Muscle layer of duodenum (tissue), 2 donors: ENCODE measurements at regions not wholly inside any gene's neighbourhood (a gene's known extent, or its start where the extent isn't known, plus 50 kb on each side); places are given as distances from the start of the nearest gene placed in this dataset.
"Not testable (repeated sequence)": the region's sequence is repeated elsewhere in the genome, so short reads cannot be mapped to it uniquely, and the experiment has no call there.

Source experiments
- H3K27ac ChIP-seq: one replicate; pipeline ENCODE4 v1.7.0; 2013; ENCODE audit warnings: mild to moderate bottlenecking, low read length
- H3K27me3 ChIP-seq: one replicate; pipeline ENCODE4 v1.7.0; 2013; ENCODE audit warnings: low read depth, mild to moderate bottlenecking, control low read depth, low read length
- H3K36me3 ChIP-seq, 2 donors: one replicate each; pipeline ENCODE4 v1.7.0; 2013; ENCODE audit warnings: low read length in 2 of 2, control low read depth in 1 of 2, mild to moderate bottlenecking in 1 of 2; ENCODE audit not compliant: insufficient read depth in 2 of 2, control insufficient read depth in 1 of 2
- H3K4me1 ChIP-seq, 2 donors: one replicate each; pipeline ENCODE4 v1.7.0; 2013; ENCODE audit warnings: low read length in 2 of 2, mild to moderate bottlenecking in 2 of 2, control low read depth in 1 of 2, moderate library complexity in 1 of 2; ENCODE audit not compliant: insufficient read depth in 2 of 2, control insufficient read depth in 1 of 2
- H3K4me3 ChIP-seq, 2 donors: one replicate each; pipeline ENCODE4 v1.7.0; 2013; ENCODE audit warnings: low read length in 2 of 2, low read depth in 1 of 2, mild to moderate bottlenecking in 1 of 2
- H3K9me3 ChIP-seq, 2 donors: one replicate each; pipeline ENCODE4 v1.7.0; 2013; ENCODE audit warnings: low read length in 2 of 2, control low read depth in 1 of 2, mild to moderate bottlenecking in 1 of 2; ENCODE audit not compliant: control insufficient read depth in 1 of 2
- donor health status: healthy.

- H3K27me3 ChIP-seq = no peaks in the 10 kb centered on the region
These were observed 101.8 kb upstream of the ZC3H15 start for GRCh38 chr2:186384226-186384625.

GRCh38 chr2:186385638-186386201 lies 100.3 kb upstream of the ZC3H15 start:
- H3K36me3 ChIP-seq, H3K4me3 ChIP-seq, H3K27ac ChIP-seq, H3K4me1 ChIP-seq, H3K27me3 ChIP-seq: not testable (repeated sequence)
- H3K9me3 ChIP-seq = peaks cover 0 to 22% of the 10 kb centered on the region in 2 donors

More at GRCh38 chr2:186384226-186384625, 101.8 kb upstream of the ZC3H15 start:
- Histone ChIP-seq H3K27ac (no peak overlapping the region), H3K4me1 (no peaks in the 10 kb centered on the region), H3K4me3 (no peak overlapping the region), H3K9me3 (peaks cover 0 to 13% of the 10 kb centered on the region in 2 donors), H3K36me3 (no peaks in the 10 kb centered on the region)

GRCh38 chr2:186399082-186399644 lies 86.9 kb upstream of the ZC3H15 start:
- Histone ChIP-seq H3K27me3 (no peaks in the 10 kb centered on the region), H3K9me3 (peaks cover 0 to 2% of the 10 kb centered on the region in 2 donors), H3K36me3 (no peaks in the 10 kb centered on the region), H3K27ac (no peak overlapping the region), H3K4me1 (no peaks in the 10 kb centered on the region), H3K4me3 (no peak overlapping the region)

GRCh38 chr2:186405842-186406241 lies 80.2 kb upstream of the ZC3H15 start:
- no peaks in the 10 kb centered on the region for H3K36me3 ChIP-seq
- no peak overlapping the region for H3K4me3 ChIP-seq
- H3K4me1 ChIP-seq = no peaks in the 10 kb centered on the region
- H3K9me3 ChIP-seq = no peaks in the 10 kb centered on the region
- H3K27ac ChIP-seq = no peak overlapping the region
- no peaks in the 10 kb centered on the region for H3K27me3 ChIP-seq

- Histone ChIP-seq H3K36me3 (no peaks in the 10 kb centered on the region), H3K4me1 (no peaks in the 10 kb centered on the region), H3K9me3 (no peaks in the 10 kb centered on the region), H3K27me3 (no peaks in the 10 kb centered on the region), H3K27ac (no peak overlapping the region), H3K4me3 (no peak overlapping the region)
These were observed 78.4 kb upstream of the ZC3H15 start for GRCh38 chr2:186407611-186408010.

- Histone ChIP-seq H3K4me1 (no peaks in the 10 kb centered on the region), H3K27ac (no peak overlapping the region)
These were observed 75.3 kb upstream of the ZC3H15 start for GRCh38 chr2:186410802-186411201.

GRCh38 chr2:186422226-186422625 lies 63.8 kb upstream of the ZC3H15 start:
- Histone ChIP-seq H3K4me1 (peaks cover 0 to 7% of the 10 kb centered on the region in 2 donors), H3K27me3 (no peaks in the 10 kb centered on the region), H3K4me3 (no peak overlapping the region), H3K36me3 (no peaks in the 10 kb centered on the region), H3K9me3 (no peaks in the 10 kb centered on the region), H3K27ac (no peak overlapping the region)

More at GRCh38 chr2:186410802-186411201, 75.3 kb upstream of the ZC3H15 start:
- no peaks in the 10 kb centered on the region for H3K9me3 ChIP-seq
- no peaks in the 10 kb centered on the region for H3K36me3 ChIP-seq
- no peak overlapping the region for H3K4me3 ChIP-seq
- no peaks in the 10 kb centered on the region for H3K27me3 ChIP-seq

- H3K27ac ChIP-seq = no peak overlapping the region
- H3K27me3 ChIP-seq = no peaks in the 10 kb centered on the region
- peaks cover 0 to 7% of the 10 kb centered on the region in 2 donors for H3K4me1 ChIP-seq
- H3K9me3 ChIP-seq = no peaks in the 10 kb centered on the region
- H3K4me3 ChIP-seq = no peak overlapping the region
- no peaks in the 10 kb centered on the region for H3K36me3 ChIP-seq
These were observed 62.6 kb upstream of the ZC3H15 start for GRCh38 chr2:186423481-186423880.

GRCh38 chr2:186424265-186424664 lies 61.8 kb upstream of the ZC3H15 start:
- H3K9me3 ChIP-seq = no peaks in the 10 kb centered on the region
- H3K27ac ChIP-seq = no peak overlapping the region
- H3K4me1 ChIP-seq = peaks cover 0 to 7% of the 10 kb centered on the region in 2 donors
- H3K36me3 ChIP-seq = no peaks in the 10 kb centered on the region
- no peaks in the 10 kb centered on the region for H3K27me3 ChIP-seq
- no peak overlapping the region for H3K4me3 ChIP-seq

GRCh38 chr2:186425576-186425975 lies 60.5 kb upstream of the ZC3H15 start:
- H3K4me1 ChIP-seq = peaks cover 0 to 7% of the 10 kb centered on the region in 2 donors
- H3K36me3 ChIP-seq = no peaks in the 10 kb centered on the region
- no peaks in the 10 kb centered on the region for H3K27me3 ChIP-seq
- no peak overlapping the region for H3K4me3 ChIP-seq
- H3K27ac ChIP-seq = no peak overlapping the region
- no peaks in the 10 kb centered on the region for H3K9me3 ChIP-seq

- H3K4me1 ChIP-seq = peaks cover 0 to 7% of the 10 kb centered on the region in 2 donors
- H3K27ac ChIP-seq = no peak overlapping the region
- H3K36me3 ChIP-seq = no peaks in the 10 kb centered on the region
- H3K4me3 ChIP-seq = no peak overlapping the region
- no peaks in the 10 kb centered on the region for H3K9me3 ChIP-seq
- no peaks in the 10 kb centered on the region for H3K27me3 ChIP-seq
These were observed 59.7 kb upstream of the ZC3H15 start for GRCh38 chr2:186426153-186427016.
